Right kidney (tissue), 1 donor: ENCODE measurements at regions not wholly inside any gene's neighbourhood (a gene's known extent, or its start where the extent isn't known, plus 50 kb on each side); places are given as distances from the start of the nearest gene placed in this dataset.
"Not testable (repeated sequence)": the region's sequence is repeated elsewhere in the genome, so short reads cannot be mapped to it uniquely, and the experiment has no call there.

Experiments used
- DNase-seq: peaks from one replicate; pipeline ENCODE4 v3.0.0-alpha.2; 2016

- no peak for DNase-seq
Observed at GRCh38 chr7:81218480-81219106, 299.7 kb upstream of the SEMA3C start.

GRCh38 chr7:81213394-81213793, 294.5 kb upstream of the SEMA3C start:
- no peak for DNase-seq

- DNase-seq = no peak
Observed at GRCh38 chr7:81211934-81212320, 293.1 kb upstream of the SEMA3C start.

- no peak for DNase-seq
Observed at GRCh38 chr7:81211204-81211933, 292.5 kb upstream of the SEMA3C start.

GRCh38 chr7:81210137-81211064, 291.6 kb upstream of the SEMA3C start:
- no peak for DNase-seq

GRCh38 chr7:81209059-81209458, 290.2 kb upstream of the SEMA3C start:
- DNase-seq = no peak

GRCh38 chr7:81207801-81208200, 288.9 kb upstream of the SEMA3C start:
- DNase-seq = no peak

GRCh38 chr7:81206667-81207360, 288.0 kb upstream of the SEMA3C start:
- no peak for DNase-seq

GRCh38 chr7:81206217-81206616, 287.4 kb upstream of the SEMA3C start:
- no peak for DNase-seq

GRCh38 chr7:81201188-81201587, 282.3 kb upstream of the SEMA3C start:
- DNase-seq = no peak

GRCh38 chr7:81198766-81199165, 279.9 kb upstream of the SEMA3C start:
- no peak for DNase-seq

GRCh38 chr7:81197266-81197665, 278.4 kb upstream of the SEMA3C start:
- DNase-seq = no peak

GRCh38 chr7:81195033-81195432, 276.2 kb upstream of the SEMA3C start:
- no peak for DNase-seq

GRCh38 chr7:81190997-81191768, 272.3 kb upstream of the SEMA3C start:
- DNase-seq = no peak

- no peak for DNase-seq
Observed at GRCh38 chr7:81187753-81188152, 268.9 kb upstream of the SEMA3C start.

- no peak for DNase-seq
Observed at GRCh38 chr7:81186691-81187090, 267.8 kb upstream of the SEMA3C start.

- DNase-seq = no peak
Observed at GRCh38 chr7:81185072-81185471, 266.2 kb upstream of the SEMA3C start.

GRCh38 chr7:81183326-81183725, 264.5 kb upstream of the SEMA3C start:
- DNase-seq = no peak

GRCh38 chr7:81182056-81182455, 263.2 kb upstream of the SEMA3C start:
- DNase-seq = not testable (repeated sequence)

- DNase-seq = no peak
Observed at GRCh38 chr7:81181066-81181465, 262.2 kb upstream of the SEMA3C start.

- no peak for DNase-seq
Observed at GRCh38 chr7:81180573-81180972, 261.7 kb upstream of the SEMA3C start.
